Memory B cell (primary cell): ENCODE measurements at regions not wholly inside any gene's neighbourhood (a gene's known extent, or its start where the extent isn't known, plus 50 kb on each side); places are given as distances from the start of the nearest gene placed in this dataset.
"Not testable (repeated sequence)": the region's sequence is repeated elsewhere in the genome, so short reads cannot be mapped to it uniquely, and the experiment has no call there.

Experiments
- ATAC-seq: fragments of 150-1000 bp; cut with Tn5 transposase; 2 replicates; pipeline ENCODE4 v1.10.0; 2021; ENCODE audit warnings: low read depth, mild to moderate bottlenecking, moderate library complexity
- DNase-seq, 2 donors: peaks; one replicate each; pipeline ENCODE4 v3.0.0; 2022; ENCODE audit warnings: low spot score in 2 of 2
- H3K27ac Mint-ChIP-seq: one replicate; pipeline ENCODE4 v1.8.0; 2022; ENCODE audit warnings: mild to moderate bottlenecking, moderate library complexity, mixed read lengths
- H3K27me3 Mint-ChIP-seq: one replicate; pipeline ENCODE4 v1.8.0; 2022; ENCODE audit warnings: mixed read lengths
- H3K36me3 Mint-ChIP-seq: one replicate; pipeline ENCODE4 v1.8.0; 2022; ENCODE audit warnings: mild to moderate bottlenecking, mixed read lengths
- H3K4me1 Mint-ChIP-seq: one replicate; pipeline ENCODE4 v1.8.0; 2022; ENCODE audit warnings: mixed read lengths
- H3K4me3 Mint-ChIP-seq: one replicate; pipeline ENCODE4 v1.8.0; 2022; ENCODE audit warnings: mild to moderate bottlenecking, moderate library complexity, mixed read lengths
- H3K9me3 Mint-ChIP-seq: one replicate; pipeline ENCODE4 v1.8.0; 2022; ENCODE audit warnings: mixed read lengths

- Mint-ChIP-seq H3K9me3 (no peaks in the 10 kb centered on the region), H3K27me3 (peaks cover 3% of the 10 kb centered on the region), H3K36me3 (no peaks in the 10 kb centered on the region), H3K27ac (no peak overlapping the region), H3K4me1 (no peaks in the 10 kb centered on the region), H3K4me3 (no peak overlapping the region)
- ATAC-seq = no peak
- DNase-seq = no peak
Measured at GRCh38 chr11:112617098-112617425, 344.2 kb upstream of the NCAM1 start.

GRCh38 chr11:112617977-112618826 is 343.0 kb upstream of the NCAM1 start:
- Mint-ChIP-seq H3K27ac (no peak overlapping the region), H3K27me3 (peaks cover 3% of the 10 kb centered on the region), H3K9me3 (no peaks in the 10 kb centered on the region), H3K4me1 (no peaks in the 10 kb centered on the region), H3K36me3 (no peaks in the 10 kb centered on the region), H3K4me3 (no peak overlapping the region)
- DNase-seq (no peak), ATAC-seq (no peak)

- no peak for ATAC-seq
- no peaks in the 10 kb centered on the region for H3K9me3 Mint-ChIP-seq
- H3K4me1 Mint-ChIP-seq = no peaks in the 10 kb centered on the region
- H3K36me3 Mint-ChIP-seq = no peaks in the 10 kb centered on the region
- H3K27me3 Mint-ChIP-seq = peaks cover 3% of the 10 kb centered on the region
- no peak overlapping the region for H3K27ac Mint-ChIP-seq
- H3K4me3 Mint-ChIP-seq = no peak overlapping the region
- DNase-seq = no peak
Measured at GRCh38 chr11:112619106-112619505, 342.1 kb upstream of the NCAM1 start.

GRCh38 chr11:112620621-112621394 is 340.4 kb upstream of the NCAM1 start:
- no peak for DNase-seq
- H3K4me1 Mint-ChIP-seq = no peaks in the 10 kb centered on the region
- no peak overlapping the region for H3K4me3 Mint-ChIP-seq
- no peak for ATAC-seq
- no peaks in the 10 kb centered on the region for H3K36me3 Mint-ChIP-seq
- no peaks in the 10 kb centered on the region for H3K9me3 Mint-ChIP-seq
- H3K27me3 Mint-ChIP-seq = peaks cover 3% of the 10 kb centered on the region
- no peak overlapping the region for H3K27ac Mint-ChIP-seq

GRCh38 chr11:112623057-112623456 is 338.2 kb upstream of the NCAM1 start:
- no peak overlapping the region for H3K4me3 Mint-ChIP-seq
- DNase-seq = no peak
- H3K27ac Mint-ChIP-seq = no peak overlapping the region
- peaks cover 4% of the 10 kb centered on the region for H3K27me3 Mint-ChIP-seq
- H3K4me1 Mint-ChIP-seq = no peaks in the 10 kb centered on the region
- H3K36me3 Mint-ChIP-seq = no peaks in the 10 kb centered on the region
- no peaks in the 10 kb centered on the region for H3K9me3 Mint-ChIP-seq
- ATAC-seq = no peak

GRCh38 chr11:112624431-112624830 is 336.8 kb upstream of the NCAM1 start:
- Mint-ChIP-seq H3K4me3 (no peak overlapping the region), H3K36me3 (no peaks in the 10 kb centered on the region), H3K27me3 (peaks cover 2% of the 10 kb centered on the region), H3K4me1 (no peaks in the 10 kb centered on the region), H3K9me3 (no peaks in the 10 kb centered on the region), H3K27ac (no peak overlapping the region)
- DNase-seq (no peak), ATAC-seq (no peak)

- not testable (repeated sequence) for H3K27ac Mint-ChIP-seq, H3K9me3 Mint-ChIP-seq, H3K36me3 Mint-ChIP-seq, H3K27me3 Mint-ChIP-seq, H3K4me3 Mint-ChIP-seq, ATAC-seq, H3K4me1 Mint-ChIP-seq, DNase-seq
Measured at GRCh38 chr11:112624971-112625370, 336.2 kb upstream of the NCAM1 start.

GRCh38 chr11:112625814-112626213 is 335.4 kb upstream of the NCAM1 start:
- H3K27me3 Mint-ChIP-seq = peaks cover 5% of the 10 kb centered on the region
- no peak for DNase-seq

GRCh38 chr11:112626731-112627130 is 334.5 kb upstream of the NCAM1 start:
- H3K4me1 Mint-ChIP-seq = no peaks in the 10 kb centered on the region
- H3K27me3 Mint-ChIP-seq = peaks cover 5% of the 10 kb centered on the region

More at GRCh38 chr11:112625814-112626213, 335.4 kb upstream of the NCAM1 start:
- ATAC-seq = no peak
- H3K4me1 Mint-ChIP-seq = no peaks in the 10 kb centered on the region
- no peak overlapping the region for H3K4me3 Mint-ChIP-seq
- no peaks in the 10 kb centered on the region for H3K36me3 Mint-ChIP-seq
- no peak overlapping the region for H3K27ac Mint-ChIP-seq
- H3K9me3 Mint-ChIP-seq = no peaks in the 10 kb centered on the region

GRCh38 chr11:112627588-112628045 is 333.6 kb upstream of the NCAM1 start:
- Mint-ChIP-seq H3K4me1 (no peaks in the 10 kb centered on the region), H3K36me3 (no peaks in the 10 kb centered on the region), H3K27me3 (peaks cover 5% of the 10 kb centered on the region), H3K27ac (no peak overlapping the region), H3K4me3 (no peak overlapping the region), H3K9me3 (no peaks in the 10 kb centered on the region)
- ATAC-seq (no peak), DNase-seq (no peak)

More at GRCh38 chr11:112626731-112627130, 334.5 kb upstream of the NCAM1 start:
- Mint-ChIP-seq H3K4me3 (no peak overlapping the region), H3K36me3 (no peaks in the 10 kb centered on the region), H3K9me3 (no peaks in the 10 kb centered on the region), H3K27ac (no peak overlapping the region)
- ATAC-seq (no peak), DNase-seq (no peak)

- Mint-ChIP-seq H3K27me3 (peaks cover 9% of the 10 kb centered on the region), H3K27ac (no peak overlapping the region), H3K4me1 (no peaks in the 10 kb centered on the region), H3K4me3 (no peak overlapping the region), H3K9me3 (no peaks in the 10 kb centered on the region), H3K36me3 (no peaks in the 10 kb centered on the region)
- DNase-seq (no peak), ATAC-seq (no peak)
Measured at GRCh38 chr11:112628676-112629075, 332.5 kb upstream of the NCAM1 start.

GRCh38 chr11:112630496-112630895 is 330.7 kb upstream of the NCAM1 start:
- H3K9me3 Mint-ChIP-seq = no peaks in the 10 kb centered on the region
- no peak for ATAC-seq
- H3K27ac Mint-ChIP-seq = no peak overlapping the region
- no peaks in the 10 kb centered on the region for H3K4me1 Mint-ChIP-seq
- no peak overlapping the region for H3K4me3 Mint-ChIP-seq
- peaks cover 11% of the 10 kb centered on the region for H3K27me3 Mint-ChIP-seq
- H3K36me3 Mint-ChIP-seq = no peaks in the 10 kb centered on the region
- DNase-seq = no peak

GRCh38 chr11:112631333-112631732 is 329.9 kb upstream of the NCAM1 start:
- Mint-ChIP-seq H3K36me3 (no peaks in the 10 kb centered on the region), H3K4me3 (no peak overlapping the region), H3K27ac (no peak overlapping the region), H3K9me3 (no peaks in the 10 kb centered on the region), H3K27me3 (peaks cover 11% of the 10 kb centered on the region), H3K4me1 (no peaks in the 10 kb centered on the region)
- no peak for ATAC-seq
- no peak for DNase-seq

GRCh38 chr11:112632866-112633505 is 328.2 kb upstream of the NCAM1 start:
- DNase-seq = no peak

More at GRCh38 chr11:112632866-112633505, 328.2 kb upstream of the NCAM1 start:
- H3K27me3 Mint-ChIP-seq = peaks cover 9% of the 10 kb centered on the region
- no peaks in the 10 kb centered on the region for H3K36me3 Mint-ChIP-seq
- no peaks in the 10 kb centered on the region for H3K9me3 Mint-ChIP-seq
- H3K4me3 Mint-ChIP-seq = no peak overlapping the region
- no peak overlapping the region for H3K27ac Mint-ChIP-seq
- no peaks in the 10 kb centered on the region for H3K4me1 Mint-ChIP-seq
- no peak for ATAC-seq
